HCT116 (cell line): ENCODE measurements at regions not wholly inside any gene's neighbourhood (a gene's known extent, or its start where the extent isn't known, plus 50 kb on each side); places are given as distances from the start of the nearest gene placed in this dataset.

Experiments used
- ATAC-seq: fragments of 200-7000 bp; cut with Tn5 transposase; 2 replicates; pipeline ENCODE4 v1.9.1; 2020; ENCODE audit warnings: mild to moderate bottlenecking, moderate library complexity
- BruUV-seq: library from RNA; stranded (reverse); fragments of 400-500 nt; replicated peaks from 2 replicates; lab custom pipeline; 2021; lab: Mats Ljungman, UMichigan
- CTCF ChIA-PET: fragments of 300-600 bp; sonication (Branson Sonifier 250); formaldehyde crosslinking; loops from one replicate; lab custom pipeline; 2021; ENCODE audit warnings: antibody characterized with exemption; lab: Charles Lee
- POLR2A ChIA-PET: fragments of 300-600, 350-600 bp; sonication (Branson Sonifier 250); formaldehyde crosslinking; loops from one replicate; lab custom pipeline; 2021; ENCODE audit warnings: antibody characterized with exemption; lab: Charles Lee
- RAD21 ChIA-PET, 2 experiments: fragments of 300-600 bp; sonication (Branson Sonifier 250); formaldehyde crosslinking; loops; one replicate each; lab custom pipeline; 2023; ENCODE audit warnings: low total read pairs in 2 of 2; ENCODE audit not compliant: uncharacterized antibody in 2 of 2, unreplicated experiment in 2 of 2, low non-redundant PET in 1 of 2; lab: Charles Lee
- DNase-seq: peaks from one replicate; pipeline ENCODE4 v3.0.0-alpha.2; 2010; ENCODE audit warnings: low read depth, low spot score
- H2AFZ ChIP-seq: fragments of 200-600 bp; shearing (Covaris generic), sonication (generic); 2 replicates; pipeline ENCODE4 v1.6.1; 2017; ENCODE audit warnings: low read depth, mixed run types, mixed read lengths, antibody characterized with exemption, low read length; ENCODE audit not compliant: poor library complexity, severe bottlenecking
- H3K27ac ChIP-seq: 2 replicates; pipeline ENCODE4 v1.5.1; 2012; ENCODE audit warnings: low read depth, low read length
- H3K27me3 ChIP-seq: fragments of 200-600 bp; sonication (generic); 2 replicates; pipeline ENCODE4 v1.6.1; 2016; ENCODE audit warnings: mixed run types, low read length, mixed read lengths; ENCODE audit not compliant: insufficient read depth
- H3K36me3 ChIP-seq, 2 experiments: fragments of 200-500 bp in 1 of 2; fragments of 200-600 bp in 1 of 2; sonication (Bioruptor generic) in 1 of 2; sonication (generic) in 1 of 2; 2 replicates each; pipeline versions ENCODE4 v1.5.1 to v1.6.1; 2014 to 2016; ENCODE audit warnings: low read length in 2 of 2, inconsistent platforms in 1 of 2, mixed read lengths in 1 of 2, mixed run types in 1 of 2; ENCODE audit not compliant: insufficient read depth in 2 of 2, control insufficient read depth in 1 of 2
- H3K4me1 ChIP-seq, 2 experiments: fragments of 200-600 bp in 1 of 2; sonication (generic) in 1 of 2; 2 replicates each; pipeline versions ENCODE4 v1.5.1 to v1.6.1; 2012 to 2017; ENCODE audit warnings: low read length in 2 of 2, inconsistent platforms in 1 of 2, mild to moderate bottlenecking in 1 of 2, mixed read lengths in 1 of 2, mixed run types in 1 of 2, moderate library complexity in 1 of 2; ENCODE audit not compliant: insufficient read depth in 2 of 2, control insufficient read depth in 1 of 2
- H3K4me2 ChIP-seq: fragments of 200-600 bp; sonication (generic); 2 replicates; pipeline ENCODE4 v1.6.1; 2017; ENCODE audit warnings: mixed run types, low read length, mixed read lengths
- H3K4me3 ChIP-seq, 2 experiments: fragments of 200-600 bp in 1 of 2; sonication (generic) in 1 of 2; replicated peaks in 1 of 2; 2 replicates each; pipeline ENCODE4 v1.5.1; 2011 to 2016; ENCODE audit warnings: low read length in 2 of 2, control low read depth in 1 of 2, low read depth in 1 of 2, mild to moderate bottlenecking in 1 of 2, mixed read lengths in 1 of 2, mixed run types in 1 of 2
- H3K79me2 ChIP-seq: fragments of 200-600 bp; sonication (generic); 2 replicates; pipeline ENCODE4 v1.6.1; 2017; ENCODE audit warnings: mild to moderate bottlenecking, mixed run types, low read length, moderate library complexity, mixed read lengths; ENCODE audit not compliant: insufficient read depth
- H3K9ac ChIP-seq: fragments of 200-600 bp; sonication (generic); 2 replicates; pipeline ENCODE4 v1.6.1; 2016; ENCODE audit warnings: low read length, mixed read lengths
- H3K9me2 ChIP-seq: fragments of 200-600 bp; sonication (generic), shearing (Covaris generic); 2 replicates; pipeline ENCODE4 v1.6.1; 2017; ENCODE audit warnings: mixed run types, mild to moderate bottlenecking, moderate library complexity; ENCODE audit not compliant: insufficient read depth
- H3K9me3 ChIP-seq, 2 experiments: fragments of 200-500 bp in 1 of 2; fragments of 200-600 bp in 1 of 2; sonication (Bioruptor generic) in 1 of 2; sonication (generic) in 1 of 2; 2 replicates each; pipeline ENCODE4 v1.6.1; 2014 to 2017; ENCODE audit warnings: low read length in 2 of 2, mixed read lengths in 2 of 2, inconsistent platforms in 1 of 2, low read depth in 1 of 2, mild to moderate bottlenecking in 1 of 2, mixed run types in 1 of 2, moderate library complexity in 1 of 2; ENCODE audit not compliant: control insufficient read depth in 1 of 2, insufficient read depth in 1 of 2
- H4K20me1 ChIP-seq: fragments of 200-600 bp; sonication (generic), shearing (Covaris generic); 2 replicates; pipeline ENCODE4 v1.6.1; 2017; ENCODE audit warnings: mixed run types, mild to moderate bottlenecking, moderate library complexity; ENCODE audit not compliant: insufficient read depth
- CBX3 ChIP-seq: IDR thresholded peaks from 2 replicates; pipeline ENCODE4 v1.6.1; 2012; ENCODE audit warnings: low read depth
- EZH2 ChIP-seq: fragments of 200-600 bp; sonication (generic); IDR thresholded peaks from 2 replicates; pipeline ENCODE4 v1.6.1; 2017; ENCODE audit warnings: antibody characterized with exemption, mixed run types
- EZH2phosphoT487 ChIP-seq: fragments of 200-600 bp; IDR thresholded peaks from 2 replicates; pipeline ENCODE4 v1.6.1; 2018; ENCODE audit warnings: antibody characterized with exemption, borderline replicate concordance
- JUND ChIP-seq: IDR thresholded peaks from 2 replicates; pipeline ENCODE4 v1.6.1; 2012
- POLR2A ChIP-seq: IDR thresholded peaks from 2 replicates; pipeline ENCODE4 v1.7.0; 2011; ENCODE audit warnings: borderline replicate concordance; ENCODE audit not compliant: insufficient read depth, insufficient read length; ENCODE audit errors: extremely low read depth
- POLR2AphosphoS5 ChIP-seq: IDR thresholded peaks from 2 replicates; pipeline ENCODE4 v1.6.1; 2011; ENCODE audit warnings: mild to moderate bottlenecking, low read depth, low read length, moderate library complexity
- RAD21 ChIP-seq: IDR thresholded peaks from 2 replicates; pipeline ENCODE4 v1.6.1; 2012; ENCODE audit warnings: low read depth, mild to moderate bottlenecking
- SIN3A ChIP-seq: IDR thresholded peaks from 2 replicates; pipeline ENCODE4 v1.6.1; 2012; ENCODE audit warnings: low read depth
- SP1 ChIP-seq: IDR thresholded peaks from 2 replicates; pipeline ENCODE4 v1.6.1; 2012; ENCODE audit warnings: low read depth
- SRF ChIP-seq: IDR thresholded peaks from 2 replicates; pipeline ENCODE4 v1.6.1; 2012; ENCODE audit warnings: low read depth
- YY1 ChIP-seq: IDR thresholded peaks from 2 replicates; pipeline ENCODE4 v1.6.1; 2011; ENCODE audit warnings: low read length, low read depth, moderate library complexity, mild to moderate bottlenecking; ENCODE audit not compliant: insufficient replicate concordance; ENCODE audit errors: extremely low read depth
- intact Hi-C: fragments of 100-400 bp; cut with micrococcal nuclease; formaldehyde crosslinking; loops from 2 replicates; pipeline ENCODE4 v1.10.0; 2022
- TF ChIP-seq, protein P1 (sequence below): IDR thresholded peaks from 2 replicates; pipeline ENCODE4 v1.6.1; 2012
- TF ChIP-seq, protein P2 (sequence below): IDR thresholded peaks from 2 replicates; pipeline ENCODE4 v1.6.1; 2012; ENCODE audit warnings: low read depth

DNA sequence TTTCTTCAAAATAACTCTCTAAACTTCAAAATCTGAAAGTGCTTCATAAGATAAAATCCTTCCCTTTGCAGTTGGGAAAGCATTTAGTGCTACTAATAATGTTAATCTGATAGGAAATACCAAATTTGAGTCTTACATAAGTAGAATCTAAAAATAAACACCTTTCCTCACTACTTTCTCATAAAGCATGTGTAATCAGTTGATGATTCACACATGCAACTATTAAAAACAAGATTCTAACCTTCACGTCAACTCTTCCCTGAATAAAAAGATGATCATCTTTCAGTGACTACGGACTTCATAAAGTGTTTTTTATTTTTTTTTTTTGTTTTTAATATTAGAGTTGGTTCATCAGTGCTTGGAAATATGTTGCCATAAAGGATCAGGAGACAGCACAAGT, 172.6 kb downstream of the ACTRT1 start:
- no peaks in the 10 kb centered on the region for H3K4me1 ChIP-seq
- BruUV-seq, result no TSS peak
- H3K9ac ChIP-seq, result no peak overlapping the region
- RAD21 ChIA-PET, result no interaction called here
- no peaks in the 10 kb centered on the region for H3K36me3 ChIP-seq
- CTCF ChIA-PET, result no interaction called here
- H3K79me2 ChIP-seq, result no peaks in the 10 kb centered on the region
- no peak overlapping the region for H2AFZ ChIP-seq
- H3K4me2 ChIP-seq, result no peak overlapping the region
- H3K27ac ChIP-seq, result no peak overlapping the region
- no peaks in the 10 kb centered on the region for H4K20me1 ChIP-seq
- intact Hi-C loops, result no loop called here
- POLR2A ChIA-PET, result no interaction called here
- DNase-seq, result no peak
- no peak for ATAC-seq
- no peaks in the 10 kb centered on the region for H3K9me3 ChIP-seq
- no peaks in the 10 kb centered on the region for H3K9me2 ChIP-seq
- H3K27me3 ChIP-seq, result no peaks in the 10 kb centered on the region
- TF ChIP-seq SIN3A, result no peak
- no peak for TF ChIP-seq EZH2phosphoT487
- TF ChIP-seq RAD21, result no peak
- no peak for TF ChIP-seq CBX3
- TF ChIP-seq SRF, result no peak
- TF ChIP-seq, protein P1, sequence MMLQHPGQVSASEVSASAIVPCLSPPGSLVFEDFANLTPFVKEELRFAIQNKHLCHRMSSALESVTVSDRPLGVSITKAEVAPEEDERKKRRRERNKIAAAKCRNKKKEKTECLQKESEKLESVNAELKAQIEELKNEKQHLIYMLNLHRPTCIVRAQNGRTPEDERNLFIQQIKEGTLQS, result no peak
- TF ChIP-seq, protein P2, sequence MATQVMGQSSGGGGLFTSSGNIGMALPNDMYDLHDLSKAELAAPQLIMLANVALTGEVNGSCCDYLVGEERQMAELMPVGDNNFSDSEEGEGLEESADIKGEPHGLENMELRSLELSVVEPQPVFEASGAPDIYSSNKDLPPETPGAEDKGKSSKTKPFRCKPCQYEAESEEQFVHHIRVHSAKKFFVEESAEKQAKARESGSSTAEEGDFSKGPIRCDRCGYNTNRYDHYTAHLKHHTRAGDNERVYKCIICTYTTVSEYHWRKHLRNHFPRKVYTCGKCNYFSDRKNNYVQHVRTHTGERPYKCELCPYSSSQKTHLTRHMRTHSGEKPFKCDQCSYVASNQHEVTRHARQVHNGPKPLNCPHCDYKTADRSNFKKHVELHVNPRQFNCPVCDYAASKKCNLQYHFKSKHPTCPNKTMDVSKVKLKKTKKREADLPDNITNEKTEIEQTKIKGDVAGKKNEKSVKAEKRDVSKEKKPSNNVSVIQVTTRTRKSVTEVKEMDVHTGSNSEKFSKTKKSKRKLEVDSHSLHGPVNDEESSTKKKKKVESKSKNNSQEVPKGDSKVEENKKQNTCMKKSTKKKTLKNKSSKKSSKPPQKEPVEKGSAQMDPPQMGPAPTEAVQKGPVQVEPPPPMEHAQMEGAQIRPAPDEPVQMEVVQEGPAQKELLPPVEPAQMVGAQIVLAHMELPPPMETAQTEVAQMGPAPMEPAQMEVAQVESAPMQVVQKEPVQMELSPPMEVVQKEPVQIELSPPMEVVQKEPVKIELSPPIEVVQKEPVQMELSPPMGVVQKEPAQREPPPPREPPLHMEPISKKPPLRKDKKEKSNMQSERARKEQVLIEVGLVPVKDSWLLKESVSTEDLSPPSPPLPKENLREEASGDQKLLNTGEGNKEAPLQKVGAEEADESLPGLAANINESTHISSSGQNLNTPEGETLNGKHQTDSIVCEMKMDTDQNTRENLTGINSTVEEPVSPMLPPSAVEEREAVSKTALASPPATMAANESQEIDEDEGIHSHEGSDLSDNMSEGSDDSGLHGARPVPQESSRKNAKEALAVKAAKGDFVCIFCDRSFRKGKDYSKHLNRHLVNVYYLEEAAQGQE, result no peak
- no peak overlapping the region for H3K4me3 ChIP-seq

DNA sequence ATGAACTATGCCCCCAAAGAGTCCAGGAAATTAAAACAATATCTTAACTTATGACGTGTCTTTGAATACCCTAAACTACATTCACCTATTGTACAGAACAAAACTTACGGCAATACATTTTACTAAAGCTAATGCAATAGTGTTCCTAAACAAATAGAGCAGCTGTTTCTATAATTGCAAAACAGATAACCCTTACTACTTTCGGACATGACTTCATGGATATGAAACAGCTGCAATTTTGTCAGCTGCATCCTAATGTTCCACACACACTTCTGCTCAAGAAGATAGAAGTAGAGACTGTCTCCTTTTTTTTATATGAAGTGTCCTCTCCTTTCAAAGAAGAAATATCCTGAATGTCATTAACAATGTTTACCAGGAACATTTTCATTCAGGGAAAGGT, 174.9 kb downstream of the ACTRT1 start:
- H2AFZ ChIP-seq, result no peak overlapping the region
- no peaks in the 10 kb centered on the region for H3K36me3 ChIP-seq
- no peaks in the 10 kb centered on the region for H3K9me2 ChIP-seq
- DNase-seq, result no peak
- RAD21 ChIA-PET, result no interaction called here
- no peaks in the 10 kb centered on the region for H3K27me3 ChIP-seq
- no peaks in the 10 kb centered on the region for H3K9me3 ChIP-seq
- no peak overlapping the region for H3K27ac ChIP-seq
- H3K4me2 ChIP-seq, result no peak overlapping the region
- H3K4me1 ChIP-seq, result no peaks in the 10 kb centered on the region
- no TSS peak for BruUV-seq
- CTCF ChIA-PET, result no interaction called here
- POLR2A ChIA-PET, result no interaction called here
- TF ChIP-seq EZH2, result no peak
- no peak for TF ChIP-seq POLR2A
- TF ChIP-seq, protein P2, result no peak
- TF ChIP-seq YY1, result no peak
- no peak for TF ChIP-seq SP1
- no peak for TF ChIP-seq RAD21
- TF ChIP-seq POLR2AphosphoS5, result no peak
- TF ChIP-seq JUND, result no peak
- H3K9ac ChIP-seq, result no peak overlapping the region
- H4K20me1 ChIP-seq, result no peaks in the 10 kb centered on the region
- intact Hi-C loops, result no loop called here
- no peak for ATAC-seq
- H3K4me3 ChIP-seq, result no peak overlapping the region
- no peaks in the 10 kb centered on the region for H3K79me2 ChIP-seq
